NCI-H2196 (cell line): ENCODE measurements at regions not wholly inside any gene's neighbourhood (a gene's known extent, or its start where the extent isn't known, plus 50 kb on each side); places are given as distances from the start of the nearest gene placed in this dataset.
"Not testable (repeated sequence)": the region's sequence is repeated elsewhere in the genome, so short reads cannot be mapped to it uniquely, and the experiment has no call there.

Experiments
- DNase-seq: peaks from one replicate; lab custom pipeline; 2025; ENCODE audit not compliant: unreplicated experiment; lab: John Stamatoyannopoulos, UW

- DNase-seq = no peak
These were observed 1267.8 kb downstream of the SUCLG1 start for GRCh38 chr2:83191316-83191715.

GRCh38 chr2:83186105-83186760 is 1272.8 kb downstream of the SUCLG1 start:
- DNase-seq = no peak

DNA sequence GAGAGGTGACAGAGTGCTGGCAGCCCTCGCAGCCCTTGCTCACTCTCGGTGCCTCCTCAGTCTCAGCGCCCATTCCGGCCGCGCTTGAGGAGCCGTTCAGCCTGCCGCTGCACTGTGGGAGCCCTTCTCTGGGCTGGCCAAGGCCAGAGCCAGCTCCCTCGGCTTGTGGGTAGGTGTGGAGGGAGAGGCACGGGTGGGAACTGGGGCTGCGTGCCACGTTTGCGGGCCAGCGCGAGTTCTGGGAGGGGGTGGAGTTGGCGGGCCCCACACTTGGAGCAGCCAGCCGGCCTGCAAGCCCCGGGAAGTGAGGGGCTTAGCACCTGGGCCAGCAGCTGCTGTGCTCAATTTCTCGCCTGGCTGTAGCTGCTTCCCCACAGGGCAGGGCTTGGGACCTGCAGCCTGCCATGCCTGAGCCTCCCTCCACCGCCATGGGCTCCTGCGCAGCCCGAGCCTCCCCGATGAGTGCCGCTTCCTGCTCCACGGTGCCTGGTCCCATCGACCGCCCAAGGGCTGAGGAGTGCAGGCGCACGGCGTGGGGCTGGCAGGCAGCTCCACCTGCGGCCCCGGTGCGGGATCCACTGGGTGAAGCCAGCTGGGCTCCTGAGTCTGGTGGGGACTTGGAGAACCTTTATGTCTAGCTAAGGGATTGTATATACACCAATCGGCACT is 1278.1 kb downstream of the SUCLG1 start:
- DNase-seq = not testable (repeated sequence)

DNA sequence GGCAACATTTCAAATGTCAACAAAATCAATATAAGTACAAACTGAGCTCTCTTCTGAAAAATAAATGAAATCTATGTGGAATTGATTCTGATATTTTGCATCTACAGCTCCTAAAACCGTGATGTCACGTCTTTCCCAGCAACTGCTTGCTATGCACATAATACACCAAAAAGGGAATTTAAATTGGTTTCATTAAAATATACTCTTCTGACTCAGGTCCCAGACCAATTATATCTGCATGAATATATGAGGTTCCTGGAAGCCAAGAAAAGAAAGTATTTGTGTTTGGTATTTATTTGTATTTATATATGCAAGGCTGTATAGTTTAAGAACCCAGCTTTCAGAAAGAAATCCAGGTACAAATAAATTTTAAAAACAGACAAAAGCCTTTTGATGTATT is 1282.5 kb downstream of the SUCLG1 start:
- DNase-seq = no peak

- no peak for DNase-seq
These were observed 1286.2 kb downstream of the SUCLG1 start for GRCh38 chr2:83172841-83173240.

GRCh38 chr2:83168377-83168776 is 1290.7 kb downstream of the SUCLG1 start:
- DNase-seq = no peak

GRCh38 chr2:83162421-83162820 is 1296.7 kb downstream of the SUCLG1 start:
- no peak for DNase-seq

GRCh38 chr2:83160571-83160970 is 1298.5 kb downstream of the SUCLG1 start:
- no peak for DNase-seq

GRCh38 chr2:83155826-83156225 is 1303.3 kb downstream of the SUCLG1 start:
- no peak for DNase-seq

DNA sequence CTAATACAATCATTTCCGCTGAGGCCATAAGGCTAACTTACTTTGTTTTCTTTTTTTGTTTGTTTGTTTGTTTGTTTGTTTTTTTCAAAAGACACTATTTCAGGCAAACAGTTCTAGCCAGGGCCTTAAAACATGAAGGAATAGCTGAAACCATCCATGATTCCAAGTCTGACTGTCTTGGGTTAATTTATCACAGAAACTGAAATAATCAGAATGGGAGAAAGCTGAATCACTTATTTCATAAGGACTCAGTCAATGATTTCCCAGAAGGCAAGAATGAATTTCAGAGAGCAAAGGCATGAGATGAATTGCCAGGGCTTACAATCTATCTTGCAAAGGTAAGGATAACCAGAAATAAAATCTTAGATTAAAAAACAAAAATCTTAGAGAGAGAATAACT is 1315.1 kb downstream of the SUCLG1 start:
- DNase-seq = no peak

- no peak for DNase-seq
These were observed 1316.1 kb downstream of the SUCLG1 start for GRCh38 chr2:83142934-83143333.

GRCh38 chr2:83115606-83116005 is 1343.5 kb downstream of the SUCLG1 start:
- no peak for DNase-seq

GRCh38 chr2:83115155-83115554 is 1343.9 kb downstream of the SUCLG1 start:
- DNase-seq = no peak

GRCh38 chr2:83113953-83114352 is 1345.1 kb downstream of the SUCLG1 start:
- DNase-seq = no peak

DNA sequence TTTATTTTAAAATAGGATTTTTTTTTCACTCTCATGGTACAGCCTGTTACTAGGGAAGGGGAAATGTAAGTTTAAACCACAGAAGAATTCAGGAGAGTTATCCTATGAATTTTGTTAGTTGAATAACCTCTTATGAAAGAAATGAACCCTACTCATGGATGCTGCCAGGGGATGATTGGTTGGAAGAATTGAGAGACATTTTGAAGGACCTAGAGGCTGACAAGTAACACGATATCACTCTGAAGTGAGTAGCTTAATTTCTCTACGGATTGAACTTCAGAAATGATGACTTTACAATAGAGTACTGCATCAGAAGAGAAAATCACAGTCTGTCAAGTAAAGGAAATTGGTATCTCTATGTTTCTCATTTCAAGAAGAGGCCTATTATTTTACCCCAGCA is 1346.2 kb downstream of the SUCLG1 start:
- DNase-seq = no peak

- no peak for DNase-seq
These were observed 1349.8 kb downstream of the SUCLG1 start for GRCh38 chr2:83109284-83109683.

DNA sequence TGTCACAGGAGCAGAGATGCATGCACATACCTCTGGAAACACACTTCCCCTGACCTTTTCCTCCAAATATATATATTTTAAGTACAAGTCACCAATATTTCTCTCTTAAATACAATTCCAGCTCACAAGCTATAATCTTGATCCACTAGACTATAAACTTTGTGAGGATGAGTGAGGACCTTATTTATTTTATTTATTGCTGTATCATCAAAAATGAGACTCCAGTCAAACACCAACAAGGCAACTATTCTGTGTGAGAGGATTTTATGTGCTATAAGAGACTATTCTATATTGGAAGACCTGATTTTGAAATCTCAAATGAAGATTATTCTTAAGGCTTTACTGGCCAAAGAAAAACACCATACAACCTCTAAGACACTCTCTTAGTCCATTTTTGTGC is 1352.2 kb downstream of the SUCLG1 start:
- no peak for DNase-seq

- no peak for DNase-seq
These were observed 1354.9 kb downstream of the SUCLG1 start for GRCh38 chr2:83104202-83104601.

DNA sequence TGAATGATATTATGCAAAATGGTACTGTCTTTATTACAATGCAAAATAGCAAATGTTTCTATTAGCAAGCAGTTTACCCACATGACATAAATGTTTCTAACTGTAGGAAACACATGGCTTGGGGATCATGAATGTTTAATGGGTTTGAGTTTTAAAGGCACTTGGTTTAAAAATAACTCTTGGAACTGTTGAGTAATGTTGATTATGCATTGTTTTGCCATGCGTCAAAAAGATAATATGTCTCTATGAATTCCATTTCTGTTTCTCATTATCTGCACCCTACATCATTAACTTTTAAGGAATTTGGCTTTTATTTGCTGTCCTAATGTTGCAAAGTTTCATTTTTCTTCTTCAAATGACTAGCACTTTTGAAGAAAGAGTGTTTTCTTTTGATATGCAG is 1355.5 kb downstream of the SUCLG1 start:
- no peak for DNase-seq

- DNase-seq = not testable (repeated sequence)
These were observed 1370.0 kb downstream of the SUCLG1 start for GRCh38 chr2:83089051-83089450.

DNA sequence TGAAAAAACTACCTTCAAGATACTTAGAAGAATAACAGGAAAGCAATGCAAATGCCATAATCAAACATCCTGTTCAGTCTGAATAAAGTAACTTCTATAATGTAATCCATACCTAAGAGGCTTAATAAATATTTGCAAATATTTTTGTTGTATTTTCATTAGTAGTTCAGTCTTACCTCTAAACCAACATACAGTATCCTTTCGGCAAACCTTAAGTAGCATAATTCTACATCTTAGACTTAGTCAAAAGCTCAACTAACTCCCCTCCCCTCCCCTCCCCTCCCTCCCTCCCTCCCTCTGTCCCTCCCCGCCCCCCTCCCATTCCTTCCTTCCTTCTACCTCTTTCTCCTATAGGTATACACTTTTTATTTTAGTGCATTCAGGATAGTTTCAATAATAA is 1373.2 kb downstream of the SUCLG1 start:
- no peak for DNase-seq

DNA sequence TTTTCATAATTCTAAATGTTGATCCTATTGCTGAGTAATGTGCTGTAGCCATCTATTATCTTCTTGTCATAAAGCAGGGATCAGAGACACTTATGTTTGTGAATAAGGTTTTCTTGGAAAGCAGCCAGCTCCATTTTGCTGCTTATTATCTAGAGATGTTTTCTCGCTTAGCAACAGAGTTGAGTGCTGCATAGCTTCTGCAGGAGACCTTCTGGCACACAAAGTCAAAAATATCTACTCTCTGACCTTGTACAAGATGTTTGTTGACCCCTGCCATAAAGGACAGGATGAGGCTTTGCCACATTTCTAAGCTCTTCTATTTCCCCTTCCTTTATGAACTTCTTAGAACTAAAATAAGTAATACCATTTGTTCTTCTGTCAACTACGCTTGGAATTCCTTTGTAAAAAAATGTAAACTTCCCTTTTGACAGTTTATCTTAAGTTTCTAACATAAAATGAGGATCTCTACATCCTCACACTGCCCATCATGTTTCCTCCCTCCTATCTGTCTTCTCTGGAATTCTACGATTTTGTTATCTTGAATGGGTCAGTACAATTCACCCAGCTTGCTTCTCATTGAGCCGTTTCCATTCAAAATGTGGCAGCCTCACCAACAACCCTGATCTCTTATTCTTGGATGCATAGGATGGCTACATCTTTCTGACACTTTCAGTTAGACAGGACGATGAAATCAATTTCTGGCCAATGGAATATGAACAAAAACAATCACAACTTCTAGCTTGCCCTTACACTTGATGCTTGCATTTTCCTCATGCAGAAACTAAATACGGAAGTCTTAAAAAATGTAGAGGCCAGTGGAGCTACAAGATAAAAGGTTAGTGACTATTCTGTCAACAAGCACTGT is 1377.0 kb downstream of the SUCLG1 start:
- no peak for DNase-seq
